G401 (cell line): ENCODE measurements at regions not wholly inside any gene's neighbourhood (a gene's known extent, or its start where the extent isn't known, plus 50 kb on each side); places are given as distances from the start of the nearest gene placed in this dataset.

Experiments
- DNase-seq: peaks from one replicate; pipeline ENCODE4 v3.0.0-alpha.2; 2015; ENCODE audit warnings: low spot score
- in situ Hi-C: cut with HindIII; loops from 2 replicates; pipeline ENCODE4 v1.10.0; 2016; ENCODE audit warnings: low sequenced_read_pairs, mixed read lengths

GRCh38 chr5:164336906-164337305 lies 831.5 kb downstream of the MAT2B start:
- no peak for DNase-seq

GRCh38 chr5:164341056-164341619 lies 835.7 kb downstream of the MAT2B start:
- no peak for DNase-seq
- in situ Hi-C loops: no loop called here

More at GRCh38 chr5:164336906-164337305, 831.5 kb downstream of the MAT2B start:
- in situ Hi-C loops: no loop called here

- DNase-seq: no peak
- in situ Hi-C loops: no loop called here
Observed at GRCh38 chr5:164345173-164345849, 839.9 kb downstream of the MAT2B start.

- DNase-seq: no peak
- in situ Hi-C loops: no loop called here
Observed at GRCh38 chr5:164345853-164346252, 840.4 kb downstream of the MAT2B start.

- in situ Hi-C loops: no loop called here
- no peak for DNase-seq
Observed at GRCh38 chr5:164346785-164347630, 841.6 kb downstream of the MAT2B start.

GRCh38 chr5:164350236-164350635 lies 844.8 kb downstream of the MAT2B start:
- DNase-seq: no peak
- in situ Hi-C loops: no loop called here

- DNase-seq: no peak
- in situ Hi-C loops: no loop called here
Observed at GRCh38 chr5:164351245-164351834, 845.9 kb downstream of the MAT2B start.

- DNase-seq: no peak
- in situ Hi-C loops: no loop called here
Observed at GRCh38 chr5:164352695-164353094, 847.3 kb downstream of the MAT2B start.

GRCh38 chr5:164353155-164353554 lies 847.7 kb downstream of the MAT2B start:
- no peak for DNase-seq
- in situ Hi-C loops: no loop called here

- no peak for DNase-seq
- in situ Hi-C loops: no loop called here
Observed at GRCh38 chr5:164354139-164354751, 848.8 kb downstream of the MAT2B start.

- in situ Hi-C loops: no loop called here
- DNase-seq: no peak
Observed at GRCh38 chr5:164355267-164355830, 849.9 kb downstream of the MAT2B start.

- in situ Hi-C loops: no loop called here
- no peak for DNase-seq
Observed at GRCh38 chr5:164356790-164357189, 851.4 kb downstream of the MAT2B start.

GRCh38 chr5:164357395-164358033 lies 852.1 kb downstream of the MAT2B start:
- in situ Hi-C loops: no loop called here

GRCh38 chr5:164358531-164359259 lies 853.3 kb downstream of the MAT2B start:
- in situ Hi-C loops: no loop called here

More at GRCh38 chr5:164357395-164358033, 852.1 kb downstream of the MAT2B start:
- no peak for DNase-seq

GRCh38 chr5:164359260-164360255 lies 854.1 kb downstream of the MAT2B start:
- DNase-seq: no peak
- in situ Hi-C loops: no loop called here

More at GRCh38 chr5:164358531-164359259, 853.3 kb downstream of the MAT2B start:
- no peak for DNase-seq

GRCh38 chr5:164360589-164360988 lies 855.2 kb downstream of the MAT2B start:
- in situ Hi-C loops: no loop called here
- no peak for DNase-seq

- in situ Hi-C loops: no loop called here
Observed at GRCh38 chr5:164361986-164362385, 856.6 kb downstream of the MAT2B start.

More at GRCh38 chr5:164361986-164362385, 856.6 kb downstream of the MAT2B start:
- no peak for DNase-seq
